ENCODE measurements at regions not wholly inside any gene's neighbourhood (a gene's known extent, or its start where the extent isn't known, plus 50 kb on each side); places are given as distances from the start of the nearest gene placed in this dataset.

DNA sequence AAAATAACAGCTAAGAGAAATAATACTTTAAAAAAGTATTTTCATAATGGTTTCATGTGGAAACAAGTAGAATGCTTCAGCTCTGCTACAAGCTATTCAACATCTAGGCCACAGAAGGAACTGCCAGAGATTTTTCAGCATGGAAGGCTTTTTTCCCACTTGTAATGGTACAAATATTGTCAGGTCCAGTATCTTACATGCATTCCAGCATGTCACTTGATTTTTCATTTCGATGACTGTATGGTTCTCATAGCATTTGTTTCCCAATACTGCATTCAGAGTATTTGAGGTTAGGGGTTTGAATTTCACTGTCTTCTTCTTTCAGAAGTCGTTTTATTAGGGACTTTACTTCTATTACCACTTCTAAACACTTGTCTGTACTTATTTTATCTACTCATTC lies 1701.5 kb upstream of the FLRT2 start:
- no peak for TF ChIP-seq CTCF (IDR thresholded peaks at IDR 0.05; ENCODE audit: borderline replicate concordance, extremely low read depth, low read length, poor library complexity, severe bottlenecking)
- no peak for TF ChIP-seq EZH2 (IDR thresholded peaks at IDR 0.05; ENCODE audit: borderline replicate concordance, low read depth, low read length, severe bottlenecking)

All from DND-41 (cell line).